WTC11 (cell line): ENCODE measurements at regions not wholly inside any gene's neighbourhood (a gene's known extent, or its start where the extent isn't known, plus 50 kb on each side); places are given as distances from the start of the nearest gene placed in this dataset.

Experiments
- ATAC-seq: fragments of 200-7000 bp; cut with Tn5 transposase; 2 replicates; pipeline ENCODE4 v1.10.0; 2021; ENCODE audit warnings: mild to moderate bottlenecking, moderate library complexity
- CTCF ChIA-PET: fragments of 300-600 bp; sonication (Branson Sonifier 250); formaldehyde crosslinking; loops from one replicate; lab custom pipeline; 2021; ENCODE audit warnings: antibody characterized with exemption; lab: Charles Lee
- POLR2A ChIA-PET: fragments of 350-600 bp; sonication (Branson Sonifier 250); formaldehyde crosslinking; loops from one replicate; lab custom pipeline; 2021; ENCODE audit warnings: antibody characterized with exemption; lab: Charles Lee
- DNase-seq: peaks from one replicate; pipeline ENCODE4 v3.0.0; 2021; ENCODE audit warnings: low spot score
- H3K27ac Mint-ChIP-seq: 2 replicates; pipeline ENCODE4 v1.8.0; 2021; ENCODE audit warnings: mixed read lengths
- H3K27me3 Mint-ChIP-seq: 2 replicates; pipeline ENCODE4 v1.8.0; 2021; ENCODE audit warnings: low read depth, mild to moderate bottlenecking, moderate library complexity, mixed read lengths
- H3K36me3 Mint-ChIP-seq: 2 replicates; pipeline ENCODE4 v1.8.0; 2021; ENCODE audit warnings: mixed read lengths
- H3K4me1 Mint-ChIP-seq: 2 replicates; pipeline ENCODE4 v1.8.0; 2022; ENCODE audit warnings: mixed read lengths
- H3K4me3 Mint-ChIP-seq: 2 replicates; pipeline ENCODE4 v1.8.0; 2021; ENCODE audit warnings: mild to moderate bottlenecking, moderate library complexity, mixed read lengths
- H3K9me3 Mint-ChIP-seq: 2 replicates; pipeline ENCODE4 v1.8.0; 2021; ENCODE audit warnings: mixed read lengths
- ATF1 ChIP-seq: sonication (generic); formaldehyde crosslinking; IDR thresholded peaks from 2 replicates; pipeline ENCODE4 v1.8.1; 2023; ENCODE audit warnings: mild to moderate bottlenecking, moderate library complexity, missing genetic modification reagents
- ELF4 ChIP-seq: sonication (generic); formaldehyde crosslinking; IDR thresholded peaks from 2 replicates; pipeline ENCODE4 v1.8.1; 2022; ENCODE audit warnings: low read depth, mild to moderate bottlenecking, moderate library complexity, missing genetic modification reagents
- FOXJ3 ChIP-seq: sonication (generic); formaldehyde crosslinking; IDR thresholded peaks from 2 replicates; pipeline ENCODE4 v1.9.0; 2021; ENCODE audit warnings: missing genetic modification reagents, mild to moderate bottlenecking, borderline replicate concordance
- GABPB1 ChIP-seq: sonication (generic); formaldehyde crosslinking; IDR thresholded peaks from 2 replicates; pipeline ENCODE4 v1.8.1; 2023; ENCODE audit warnings: mild to moderate bottlenecking, missing genetic modification reagents
- IRF2 ChIP-seq: sonication (generic); formaldehyde crosslinking; IDR thresholded peaks from 2 replicates; pipeline ENCODE4 v1.8.0; 2022; ENCODE audit warnings: low read depth, missing genetic modification reagents, borderline replicate concordance
- KAT7 ChIP-seq: sonication (generic); formaldehyde crosslinking; IDR thresholded peaks from 2 replicates; pipeline ENCODE4 v1.8.1; 2023; ENCODE audit warnings: missing genetic modification reagents, mild to moderate bottlenecking, borderline replicate concordance
- NR1H2 ChIP-seq: sonication (generic); formaldehyde crosslinking; IDR thresholded peaks from 2 replicates; pipeline ENCODE4 v1.9.0; 2021; ENCODE audit warnings: mild to moderate bottlenecking, moderate library complexity, missing genetic modification reagents
- SMAD4 ChIP-seq: sonication (generic); formaldehyde crosslinking; IDR thresholded peaks from 2 replicates; pipeline ENCODE4 v1.8.0; 2022; ENCODE audit warnings: mild to moderate bottlenecking, missing genetic modification reagents
- SP1 ChIP-seq: sonication (generic); formaldehyde crosslinking; conservative IDR thresholded peaks from 2 replicates; pipeline ENCODE4 v1.8.1; 2022; ENCODE audit warnings: missing genetic modification reagents
- TEAD4 ChIP-seq: sonication (generic); formaldehyde crosslinking; IDR thresholded peaks from 2 replicates; pipeline ENCODE4 v1.8.0; 2022; ENCODE audit warnings: mild to moderate bottlenecking, missing genetic modification reagents
- ZNF317 ChIP-seq: sonication (generic); formaldehyde crosslinking; IDR thresholded peaks from 2 replicates; pipeline ENCODE4 v1.8.1; 2023; ENCODE audit warnings: low read depth, mild to moderate bottlenecking, moderate library complexity, missing genetic modification reagents, borderline replicate concordance
- TF ChIP-seq, protein P1 (sequence below): sonication (generic); formaldehyde crosslinking; IDR thresholded peaks from 2 replicates; pipeline ENCODE4 v1.8.1; 2022; ENCODE audit warnings: low read depth, mild to moderate bottlenecking, moderate library complexity, missing genetic modification reagents, borderline replicate concordance
- TF ChIP-seq, protein P2 (sequence below): sonication (generic); formaldehyde crosslinking; IDR thresholded peaks from 2 replicates; pipeline ENCODE4 v1.8.1; 2023; ENCODE audit warnings: mild to moderate bottlenecking, missing genetic modification reagents
- TF ChIP-seq, protein P3 (sequence below): fragments of 250-450 bp; sonication (Bioruptor Pico); IDR thresholded peaks from 2 replicates; pipeline ENCODE4 v1.9.0; 2021; ENCODE audit warnings: mild to moderate bottlenecking, borderline replicate concordance
- TF ChIP-seq, protein P4 (sequence below): sonication (generic); formaldehyde crosslinking; IDR thresholded peaks from 2 replicates; pipeline ENCODE4 v1.8.1; 2023; ENCODE audit warnings: mild to moderate bottlenecking, missing genetic modification reagents
- TF ChIP-seq, protein P5 (sequence below): sonication (generic); formaldehyde crosslinking; conservative IDR thresholded peaks from 2 replicates; pipeline ENCODE4 v1.8.1; 2023; ENCODE audit warnings: mild to moderate bottlenecking, low read depth, missing genetic modification reagents, moderate library complexity
- TF ChIP-seq, protein P6 (sequence below): fragments of 250-450 bp; sonication (Bioruptor Pico); IDR thresholded peaks from 2 replicates; pipeline ENCODE4 v1.9.0; 2021; ENCODE audit warnings: mild to moderate bottlenecking
- TF ChIP-seq, protein P7 (sequence below): sonication (generic); formaldehyde crosslinking; IDR thresholded peaks from 2 replicates; pipeline ENCODE4 v1.8.0; 2022; ENCODE audit warnings: missing genetic modification reagents

DNA sequence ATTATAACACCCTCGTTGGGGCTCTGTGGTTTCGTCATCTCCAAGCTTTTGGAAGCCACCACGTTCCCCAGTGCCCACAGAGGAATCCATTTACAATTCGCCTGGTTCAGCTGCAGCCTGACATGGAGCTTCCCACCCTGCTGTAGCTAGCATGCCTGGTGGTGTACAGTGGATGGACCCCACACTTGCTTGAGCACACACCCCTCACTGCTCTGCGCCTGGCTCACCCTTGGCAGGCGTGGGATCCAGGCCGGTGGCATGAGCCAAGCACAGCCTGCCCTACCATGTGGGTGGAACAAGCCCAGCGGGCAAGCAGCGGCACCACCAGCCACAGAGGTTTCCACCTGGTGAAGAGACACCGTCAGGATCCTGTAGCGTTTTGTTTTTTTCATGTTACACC lies 1045.7 kb upstream of the CDH9 start (continued):
- TF ChIP-seq, protein P1, sequence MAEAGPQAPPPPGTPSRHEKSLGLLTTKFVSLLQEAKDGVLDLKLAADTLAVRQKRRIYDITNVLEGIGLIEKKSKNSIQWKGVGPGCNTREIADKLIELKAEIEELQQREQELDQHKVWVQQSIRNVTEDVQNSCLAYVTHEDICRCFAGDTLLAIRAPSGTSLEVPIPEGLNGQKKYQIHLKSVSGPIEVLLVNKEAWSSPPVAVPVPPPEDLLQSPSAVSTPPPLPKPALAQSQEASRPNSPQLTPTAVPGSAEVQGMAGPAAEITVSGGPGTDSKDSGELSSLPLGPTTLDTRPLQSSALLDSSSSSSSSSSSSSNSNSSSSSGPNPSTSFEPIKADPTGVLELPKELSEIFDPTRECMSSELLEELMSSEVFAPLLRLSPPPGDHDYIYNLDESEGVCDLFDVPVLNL (CRISPR knock-in tag): no peak
- no peak for TF ChIP-seq ATF1 (CRISPR knock-in tag)
- TF ChIP-seq ELF4: no peak
- TF ChIP-seq ZNF317 (CRISPR knock-in tag): no peak
- no peak for TF ChIP-seq TEAD4 (CRISPR knock-in tag)
- TF ChIP-seq IRF2 (CRISPR knock-in tag): no peak
- TF ChIP-seq, protein P2, sequence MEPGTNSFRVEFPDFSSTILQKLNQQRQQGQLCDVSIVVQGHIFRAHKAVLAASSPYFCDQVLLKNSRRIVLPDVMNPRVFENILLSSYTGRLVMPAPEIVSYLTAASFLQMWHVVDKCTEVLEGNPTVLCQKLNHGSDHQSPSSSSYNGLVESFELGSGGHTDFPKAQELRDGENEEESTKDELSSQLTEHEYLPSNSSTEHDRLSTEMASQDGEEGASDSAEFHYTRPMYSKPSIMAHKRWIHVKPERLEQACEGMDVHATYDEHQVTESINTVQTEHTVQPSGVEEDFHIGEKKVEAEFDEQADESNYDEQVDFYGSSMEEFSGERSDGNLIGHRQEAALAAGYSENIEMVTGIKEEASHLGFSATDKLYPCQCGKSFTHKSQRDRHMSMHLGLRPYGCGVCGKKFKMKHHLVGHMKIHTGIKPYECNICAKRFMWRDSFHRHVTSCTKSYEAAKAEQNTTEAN (CRISPR knock-in tag): no peak
- no peak for TF ChIP-seq SMAD4

DNA sequence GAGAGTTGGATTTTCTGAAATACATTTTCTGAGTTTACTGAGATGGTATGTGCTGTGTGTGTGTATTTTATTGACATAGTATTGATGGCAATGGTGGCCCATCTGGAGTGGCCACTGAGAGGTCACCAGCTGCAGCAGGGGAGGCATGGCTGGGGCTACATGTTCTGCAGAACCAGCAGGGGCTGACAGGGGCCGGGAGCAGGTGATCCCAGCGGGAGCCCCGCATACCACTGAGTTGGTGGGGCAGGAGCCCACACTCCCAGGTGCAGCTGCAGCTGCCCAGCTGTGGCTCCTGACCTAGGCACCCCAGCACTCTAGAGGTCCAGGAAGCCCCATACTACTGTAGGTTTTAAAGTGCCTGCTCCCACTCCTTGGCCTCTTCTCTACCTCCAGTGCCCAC lies 1044.2 kb upstream of the CDH9 start:
- peaks cover 11% of the 10 kb centered on the region; the same call in 1 of the 2 replicates for H3K36me3 Mint-ChIP-seq
- H3K27ac Mint-ChIP-seq: no peak overlapping the region
- H3K4me1 Mint-ChIP-seq: no peaks in the 10 kb centered on the region
- peaks cover 26% of the 10 kb centered on the region for H3K9me3 Mint-ChIP-seq
- ATAC-seq (no peak), DNase-seq (no peak)
- TF ChIP-seq, protein P3, sequence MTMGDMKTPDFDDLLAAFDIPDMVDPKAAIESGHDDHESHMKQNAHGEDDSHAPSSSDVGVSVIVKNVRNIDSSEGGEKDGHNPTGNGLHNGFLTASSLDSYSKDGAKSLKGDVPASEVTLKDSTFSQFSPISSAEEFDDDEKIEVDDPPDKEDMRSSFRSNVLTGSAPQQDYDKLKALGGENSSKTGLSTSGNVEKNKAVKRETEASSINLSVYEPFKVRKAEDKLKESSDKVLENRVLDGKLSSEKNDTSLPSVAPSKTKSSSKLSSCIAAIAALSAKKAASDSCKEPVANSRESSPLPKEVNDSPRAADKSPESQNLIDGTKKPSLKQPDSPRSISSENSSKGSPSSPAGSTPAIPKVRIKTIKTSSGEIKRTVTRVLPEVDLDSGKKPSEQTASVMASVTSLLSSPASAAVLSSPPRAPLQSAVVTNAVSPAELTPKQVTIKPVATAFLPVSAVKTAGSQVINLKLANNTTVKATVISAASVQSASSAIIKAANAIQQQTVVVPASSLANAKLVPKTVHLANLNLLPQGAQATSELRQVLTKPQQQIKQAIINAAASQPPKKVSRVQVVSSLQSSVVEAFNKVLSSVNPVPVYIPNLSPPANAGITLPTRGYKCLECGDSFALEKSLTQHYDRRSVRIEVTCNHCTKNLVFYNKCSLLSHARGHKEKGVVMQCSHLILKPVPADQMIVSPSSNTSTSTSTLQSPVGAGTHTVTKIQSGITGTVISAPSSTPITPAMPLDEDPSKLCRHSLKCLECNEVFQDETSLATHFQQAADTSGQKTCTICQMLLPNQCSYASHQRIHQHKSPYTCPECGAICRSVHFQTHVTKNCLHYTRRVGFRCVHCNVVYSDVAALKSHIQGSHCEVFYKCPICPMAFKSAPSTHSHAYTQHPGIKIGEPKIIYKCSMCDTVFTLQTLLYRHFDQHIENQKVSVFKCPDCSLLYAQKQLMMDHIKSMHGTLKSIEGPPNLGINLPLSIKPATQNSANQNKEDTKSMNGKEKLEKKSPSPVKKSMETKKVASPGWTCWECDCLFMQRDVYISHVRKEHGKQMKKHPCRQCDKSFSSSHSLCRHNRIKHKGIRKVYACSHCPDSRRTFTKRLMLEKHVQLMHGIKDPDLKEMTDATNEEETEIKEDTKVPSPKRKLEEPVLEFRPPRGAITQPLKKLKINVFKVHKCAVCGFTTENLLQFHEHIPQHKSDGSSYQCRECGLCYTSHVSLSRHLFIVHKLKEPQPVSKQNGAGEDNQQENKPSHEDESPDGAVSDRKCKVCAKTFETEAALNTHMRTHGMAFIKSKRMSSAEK (CRISPR knock-in tag): no peak
- TF ChIP-seq GABPB1 (CRISPR knock-in tag): no peak
- no peak for TF ChIP-seq FOXJ3
- TF ChIP-seq, protein P4, sequence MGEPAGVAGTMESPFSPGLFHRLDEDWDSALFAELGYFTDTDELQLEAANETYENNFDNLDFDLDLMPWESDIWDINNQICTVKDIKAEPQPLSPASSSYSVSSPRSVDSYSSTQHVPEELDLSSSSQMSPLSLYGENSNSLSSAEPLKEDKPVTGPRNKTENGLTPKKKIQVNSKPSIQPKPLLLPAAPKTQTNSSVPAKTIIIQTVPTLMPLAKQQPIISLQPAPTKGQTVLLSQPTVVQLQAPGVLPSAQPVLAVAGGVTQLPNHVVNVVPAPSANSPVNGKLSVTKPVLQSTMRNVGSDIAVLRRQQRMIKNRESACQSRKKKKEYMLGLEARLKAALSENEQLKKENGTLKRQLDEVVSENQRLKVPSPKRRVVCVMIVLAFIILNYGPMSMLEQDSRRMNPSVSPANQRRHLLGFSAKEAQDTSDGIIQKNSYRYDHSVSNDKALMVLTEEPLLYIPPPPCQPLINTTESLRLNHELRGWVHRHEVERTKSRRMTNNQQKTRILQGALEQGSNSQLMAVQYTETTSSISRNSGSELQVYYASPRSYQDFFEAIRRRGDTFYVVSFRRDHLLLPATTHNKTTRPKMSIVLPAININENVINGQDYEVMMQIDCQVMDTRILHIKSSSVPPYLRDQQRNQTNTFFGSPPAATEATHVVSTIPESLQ (CRISPR knock-in tag): no peak
- TF ChIP-seq, protein P5, sequence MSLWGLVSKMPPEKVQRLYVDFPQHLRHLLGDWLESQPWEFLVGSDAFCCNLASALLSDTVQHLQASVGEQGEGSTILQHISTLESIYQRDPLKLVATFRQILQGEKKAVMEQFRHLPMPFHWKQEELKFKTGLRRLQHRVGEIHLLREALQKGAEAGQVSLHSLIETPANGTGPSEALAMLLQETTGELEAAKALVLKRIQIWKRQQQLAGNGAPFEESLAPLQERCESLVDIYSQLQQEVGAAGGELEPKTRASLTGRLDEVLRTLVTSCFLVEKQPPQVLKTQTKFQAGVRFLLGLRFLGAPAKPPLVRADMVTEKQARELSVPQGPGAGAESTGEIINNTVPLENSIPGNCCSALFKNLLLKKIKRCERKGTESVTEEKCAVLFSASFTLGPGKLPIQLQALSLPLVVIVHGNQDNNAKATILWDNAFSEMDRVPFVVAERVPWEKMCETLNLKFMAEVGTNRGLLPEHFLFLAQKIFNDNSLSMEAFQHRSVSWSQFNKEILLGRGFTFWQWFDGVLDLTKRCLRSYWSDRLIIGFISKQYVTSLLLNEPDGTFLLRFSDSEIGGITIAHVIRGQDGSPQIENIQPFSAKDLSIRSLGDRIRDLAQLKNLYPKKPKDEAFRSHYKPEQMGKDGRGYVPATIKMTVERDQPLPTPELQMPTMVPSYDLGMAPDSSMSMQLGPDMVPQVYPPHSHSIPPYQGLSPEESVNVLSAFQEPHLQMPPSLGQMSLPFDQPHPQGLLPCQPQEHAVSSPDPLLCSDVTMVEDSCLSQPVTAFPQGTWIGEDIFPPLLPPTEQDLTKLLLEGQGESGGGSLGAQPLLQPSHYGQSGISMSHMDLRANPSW: no peak
- TF ChIP-seq SP1: no peak
- TF ChIP-seq NR1H2 (CRISPR knock-in tag): no peak
- TF ChIP-seq KAT7 (CRISPR knock-in tag): no peak
- TF ChIP-seq, protein P6, sequence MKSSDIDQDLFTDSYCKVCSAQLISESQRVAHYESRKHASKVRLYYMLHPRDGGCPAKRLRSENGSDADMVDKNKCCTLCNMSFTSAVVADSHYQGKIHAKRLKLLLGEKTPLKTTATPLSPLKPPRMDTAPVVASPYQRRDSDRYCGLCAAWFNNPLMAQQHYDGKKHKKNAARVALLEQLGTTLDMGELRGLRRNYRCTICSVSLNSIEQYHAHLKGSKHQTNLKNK (CRISPR knock-in tag): no peak
- TF ChIP-seq, protein P7, sequence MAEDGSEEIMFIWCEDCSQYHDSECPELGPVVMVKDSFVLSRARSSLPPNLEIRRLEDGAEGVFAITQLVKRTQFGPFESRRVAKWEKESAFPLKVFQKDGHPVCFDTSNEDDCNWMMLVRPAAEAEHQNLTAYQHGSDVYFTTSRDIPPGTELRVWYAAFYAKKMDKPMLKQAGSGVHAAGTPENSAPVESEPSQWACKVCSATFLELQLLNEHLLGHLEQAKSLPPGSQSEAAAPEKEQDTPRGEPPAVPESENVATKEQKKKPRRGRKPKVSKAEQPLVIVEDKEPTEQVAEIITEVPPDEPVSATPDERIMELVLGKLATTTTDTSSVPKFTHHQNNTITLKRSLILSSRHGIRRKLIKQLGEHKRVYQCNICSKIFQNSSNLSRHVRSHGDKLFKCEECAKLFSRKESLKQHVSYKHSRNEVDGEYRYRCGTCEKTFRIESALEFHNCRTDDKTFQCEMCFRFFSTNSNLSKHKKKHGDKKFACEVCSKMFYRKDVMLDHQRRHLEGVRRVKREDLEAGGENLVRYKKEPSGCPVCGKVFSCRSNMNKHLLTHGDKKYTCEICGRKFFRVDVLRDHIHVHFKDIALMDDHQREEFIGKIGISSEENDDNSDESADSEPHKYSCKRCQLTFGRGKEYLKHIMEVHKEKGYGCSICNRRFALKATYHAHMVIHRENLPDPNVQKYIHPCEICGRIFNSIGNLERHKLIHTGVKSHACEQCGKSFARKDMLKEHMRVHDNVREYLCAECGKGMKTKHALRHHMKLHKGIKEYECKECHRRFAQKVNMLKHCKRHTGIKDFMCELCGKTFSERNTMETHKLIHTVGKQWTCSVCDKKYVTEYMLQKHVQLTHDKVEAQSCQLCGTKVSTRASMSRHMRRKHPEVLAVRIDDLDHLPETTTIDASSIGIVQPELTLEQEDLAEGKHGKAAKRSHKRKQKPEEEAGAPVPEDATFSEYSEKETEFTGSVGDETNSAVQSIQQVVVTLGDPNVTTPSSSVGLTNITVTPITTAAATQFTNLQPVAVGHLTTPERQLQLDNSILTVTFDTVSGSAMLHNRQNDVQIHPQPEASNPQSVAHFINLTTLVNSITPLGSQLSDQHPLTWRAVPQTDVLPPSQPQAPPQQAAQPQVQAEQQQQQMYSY (CRISPR knock-in tag): no peak
- CTCF ChIA-PET: no interaction called here
- POLR2A ChIA-PET: no interaction called here
- no peak overlapping the region for H3K4me3 Mint-ChIP-seq
- H3K27me3 Mint-ChIP-seq: no peaks in the 10 kb centered on the region
